TTC549 (cell line): ENCODE measurements at regions not wholly inside any gene's neighbourhood (a gene's known extent, or its start where the extent isn't known, plus 50 kb on each side); places are given as distances from the start of the nearest gene placed in this dataset.
A peak's percentile ranks its signal among the peaks of the same experiment; 100 is the strongest.

Source experiments
- FAIRE-seq: peaks from 2 replicates; lab custom pipeline; 2012; peaks lifted over from hg19 to GRCh38; lab: Jason Lieb, UNC

DNA sequence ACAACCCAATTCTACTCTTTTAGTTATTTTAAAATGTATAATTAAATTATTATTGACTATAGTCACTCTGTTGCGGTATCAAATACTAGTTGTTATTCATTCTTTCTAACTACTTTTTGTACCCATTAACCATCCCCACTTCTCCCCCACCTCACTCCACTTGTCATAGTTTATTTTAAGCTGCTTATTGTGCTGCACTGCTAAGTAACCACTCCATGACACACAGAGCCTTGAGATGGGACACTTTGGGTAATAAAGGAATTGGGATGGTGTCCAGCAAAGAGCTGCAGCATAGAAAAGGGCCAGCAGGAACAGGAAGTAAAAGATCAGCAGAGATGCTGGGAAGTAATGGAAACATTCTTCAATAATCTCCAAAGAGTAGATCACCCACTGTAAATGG lies 123.0 kb downstream of the RPS29 start:
- FAIRE-seq, result no peak

DNA sequence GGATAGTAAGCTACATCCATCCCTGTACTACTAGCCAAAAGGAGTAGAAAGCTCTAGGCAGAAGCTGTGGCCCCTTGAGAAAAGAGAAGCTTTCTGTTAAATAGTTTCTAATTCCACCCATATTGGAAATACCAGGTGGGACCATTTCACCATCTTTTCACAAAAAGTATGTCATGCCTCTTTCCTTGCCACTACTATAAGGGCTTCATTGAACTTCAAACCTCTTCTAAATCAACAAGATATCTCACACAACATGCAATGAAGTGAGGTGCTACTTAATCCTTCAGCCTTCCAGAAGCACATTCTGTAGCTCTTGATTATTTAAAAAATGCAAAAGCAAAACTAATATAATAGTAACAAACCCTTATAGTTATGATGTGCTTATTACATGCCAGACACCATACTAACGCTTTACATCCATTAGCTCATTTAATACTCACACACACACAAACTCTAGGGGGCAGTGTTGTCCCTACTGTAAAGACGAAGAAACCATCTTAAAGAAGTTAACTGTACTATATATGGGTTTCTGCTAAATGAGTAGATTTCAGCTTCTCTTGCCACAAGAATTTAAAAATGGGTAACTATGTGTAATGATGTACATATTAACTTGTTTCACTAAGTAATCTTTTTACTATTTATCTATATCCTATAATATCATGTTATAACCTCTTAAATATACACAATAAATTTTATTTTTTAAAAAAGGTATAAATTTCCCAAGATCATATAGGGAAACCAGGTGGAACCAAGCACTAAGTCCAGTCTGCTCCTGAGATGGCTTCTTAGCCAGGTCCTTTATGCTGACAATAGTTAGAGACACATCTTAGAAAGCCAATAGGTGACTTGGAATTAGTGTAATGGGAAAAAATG lies 124.4 kb downstream of the RPS29 start:
- FAIRE-seq, result peak; percentile 95

DNA sequence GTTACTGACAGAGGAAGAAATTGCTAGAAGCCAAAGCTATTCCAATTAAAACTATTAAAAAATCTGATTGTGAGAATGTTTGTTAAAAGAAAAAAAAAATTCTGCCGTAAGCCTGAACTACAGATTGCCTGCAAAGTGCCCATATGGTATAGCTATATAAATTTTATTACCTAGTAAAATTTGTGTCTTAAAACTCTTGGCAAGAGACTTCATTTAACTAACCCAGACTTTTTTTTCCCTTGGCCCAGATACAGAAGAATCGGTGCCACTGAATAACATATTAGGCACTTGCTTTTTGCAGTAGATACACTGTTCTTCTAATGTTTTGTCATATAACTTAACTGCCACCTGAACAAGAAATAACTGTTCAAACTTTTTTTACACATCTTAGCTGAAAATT lies 125.5 kb downstream of the RPS29 start:
- no peak for FAIRE-seq

DNA sequence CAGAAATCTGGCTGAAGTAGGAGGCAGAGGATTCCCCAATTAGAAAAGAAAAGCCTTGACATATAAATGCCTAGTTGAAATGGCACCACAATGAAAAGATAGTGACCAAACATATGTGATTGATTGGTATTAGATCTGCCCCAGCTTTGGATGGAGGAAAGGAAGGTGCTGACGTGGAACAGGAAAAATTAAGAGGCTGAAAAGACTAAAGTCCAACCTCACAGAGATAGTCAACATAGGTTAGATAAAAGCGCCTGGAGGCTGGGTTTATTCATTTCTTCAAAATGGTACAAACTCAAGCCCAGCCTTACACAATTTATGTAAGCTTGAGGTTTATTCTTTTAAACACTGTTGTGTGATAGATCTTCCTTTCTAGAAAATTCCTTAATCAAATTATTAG lies 129.6 kb downstream of the RPS29 start:
- no peak for FAIRE-seq

DNA sequence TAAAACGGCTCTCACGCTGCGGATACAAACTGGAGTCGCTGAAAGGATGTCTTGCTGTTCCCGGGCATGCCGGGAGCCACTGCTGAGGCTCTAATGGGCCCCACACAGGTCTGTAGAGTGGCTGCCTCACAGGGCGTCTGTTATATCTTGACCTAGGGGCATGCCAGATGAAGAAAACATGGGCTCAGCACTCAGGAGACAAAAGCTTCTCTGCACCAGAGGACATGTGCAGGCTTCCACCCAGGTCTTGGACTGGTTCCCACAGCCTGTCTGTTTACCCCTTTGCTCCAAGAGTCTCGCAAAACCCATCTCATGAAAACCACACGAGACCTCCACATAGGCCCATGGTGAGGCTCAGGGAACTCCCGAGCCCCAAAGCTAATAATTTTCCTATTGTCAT lies 134.2 kb downstream of the RPS29 start:
- no peak for FAIRE-seq

DNA sequence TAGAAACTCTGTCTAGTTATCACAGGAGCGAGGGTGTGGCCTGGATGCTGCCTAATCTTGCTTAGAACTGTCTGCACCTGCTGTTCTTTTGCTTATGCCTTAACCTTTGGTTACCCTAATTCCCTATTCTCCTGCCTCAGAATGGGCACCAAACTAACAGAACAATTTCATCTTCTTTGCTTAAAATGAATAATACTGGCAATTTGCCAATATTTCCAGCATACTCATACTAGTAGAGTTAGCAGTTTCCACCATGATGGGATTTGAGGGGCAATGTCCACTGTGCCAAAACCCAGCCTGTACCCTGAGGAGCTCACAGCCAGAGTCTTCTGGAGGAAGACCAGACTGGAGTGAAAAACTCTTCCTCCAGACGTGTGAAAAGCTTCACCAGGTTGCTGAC lies 136.4 kb downstream of the RPS29 start:
- no peak for FAIRE-seq

DNA sequence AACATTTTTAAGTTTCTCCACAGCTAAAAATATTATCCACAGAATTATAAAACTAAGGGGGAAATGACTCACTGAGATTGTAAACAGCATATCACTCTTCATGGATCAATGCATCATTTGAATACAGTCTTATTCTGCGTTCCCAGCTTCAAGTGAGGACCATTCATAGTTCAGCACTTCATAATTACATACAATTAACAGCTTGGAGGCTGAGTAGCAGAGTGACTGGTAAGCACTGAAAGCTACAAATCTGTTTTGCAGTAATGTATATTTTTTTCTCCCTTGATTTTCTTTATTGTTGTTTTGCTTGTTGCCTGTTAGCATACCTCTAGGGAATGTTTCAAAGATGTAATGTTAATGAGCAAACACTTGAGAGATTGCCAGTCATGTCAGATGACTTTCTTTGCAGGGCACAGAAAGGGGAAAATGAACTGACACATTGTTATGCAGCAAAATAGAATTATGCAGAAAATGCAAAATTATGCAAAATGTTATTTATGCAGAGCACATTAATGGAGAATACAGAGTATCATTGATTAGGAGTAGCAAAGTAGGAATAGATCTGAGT lies 138.6 kb downstream of the RPS29 start:
- no peak for FAIRE-seq

DNA sequence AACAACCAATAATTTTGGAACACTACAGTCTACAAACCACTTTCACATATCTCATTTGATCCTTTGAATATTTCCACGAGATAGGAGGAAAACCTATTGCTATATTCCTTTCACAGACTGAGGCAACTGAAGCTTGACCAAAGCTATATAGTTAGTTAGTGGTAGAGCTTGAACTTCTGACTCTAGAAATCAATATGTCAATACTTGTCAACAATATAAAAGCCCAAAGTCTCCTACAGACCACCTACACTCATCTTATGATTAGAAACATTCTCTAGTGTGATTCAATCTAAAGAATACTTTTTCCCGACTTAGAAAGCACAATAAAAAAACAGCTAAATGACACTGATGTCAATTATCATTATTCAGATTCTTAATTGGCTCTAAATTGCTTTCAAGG lies 139.4 kb downstream of the RPS29 start:
- no peak for FAIRE-seq

DNA sequence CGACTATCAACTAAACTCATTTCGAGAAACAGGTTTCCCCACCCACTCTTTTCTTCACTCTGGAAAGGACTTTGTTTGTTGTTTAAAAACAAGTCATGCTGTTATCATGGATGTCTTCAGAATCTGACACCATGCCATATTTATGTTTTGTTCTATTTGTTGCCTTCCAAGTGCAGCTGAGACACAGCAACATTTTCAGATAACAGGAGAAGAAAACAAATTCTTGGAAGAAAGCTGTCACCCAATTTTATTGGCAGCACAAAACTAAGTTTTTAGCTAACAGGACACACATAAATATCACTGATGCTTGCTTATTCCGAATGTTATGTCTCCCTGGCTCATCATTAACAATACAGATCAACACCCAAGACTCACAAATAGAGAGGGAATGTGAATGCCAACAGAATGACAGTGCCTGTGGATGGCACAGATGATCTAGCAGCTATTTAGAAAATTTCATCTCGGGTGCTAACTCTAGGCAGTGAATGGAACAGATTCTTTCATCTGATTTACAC lies 147.9 kb downstream of the RPS29 start:
- FAIRE-seq, result no peak

DNA sequence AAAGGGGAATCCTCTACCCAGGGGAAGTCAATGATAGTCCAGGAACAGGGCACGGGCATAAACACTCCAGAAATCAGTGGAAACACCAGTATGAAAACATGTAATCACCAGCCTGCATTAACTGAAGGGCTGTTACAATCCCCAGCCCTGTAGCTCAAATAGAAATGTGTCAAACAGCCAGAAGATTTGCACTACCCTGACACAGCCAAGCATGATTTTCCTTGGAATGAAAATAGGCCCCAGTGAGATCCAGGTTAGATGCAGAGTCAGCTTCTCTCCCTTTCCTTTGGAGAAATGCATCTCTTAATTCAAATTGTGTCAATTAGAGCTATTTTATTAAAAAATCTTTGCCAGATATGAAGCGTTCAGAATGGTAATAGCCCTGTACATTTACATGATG lies 158.1 kb downstream of the RPS29 start:
- no peak for FAIRE-seq

DNA sequence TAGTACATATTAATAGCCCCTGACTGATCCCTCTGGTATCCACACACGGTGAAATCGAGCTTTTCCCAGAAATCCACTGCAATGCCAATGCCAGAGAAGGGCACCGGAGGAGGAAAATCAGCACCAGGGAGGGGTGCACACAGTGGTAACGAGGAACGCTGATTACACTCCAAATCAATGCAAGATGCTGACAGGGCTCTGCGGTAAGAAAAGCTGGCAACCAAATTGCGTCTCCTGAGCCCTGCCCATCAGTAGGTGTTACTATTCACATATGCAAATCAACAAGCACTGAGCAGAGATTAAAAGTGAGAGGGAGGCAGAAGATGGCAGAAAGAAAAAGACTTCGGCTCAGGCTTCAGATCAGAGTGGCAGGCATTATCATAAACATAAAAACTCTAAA lies 159.1 kb downstream of the RPS29 start:
- no peak for FAIRE-seq

DNA sequence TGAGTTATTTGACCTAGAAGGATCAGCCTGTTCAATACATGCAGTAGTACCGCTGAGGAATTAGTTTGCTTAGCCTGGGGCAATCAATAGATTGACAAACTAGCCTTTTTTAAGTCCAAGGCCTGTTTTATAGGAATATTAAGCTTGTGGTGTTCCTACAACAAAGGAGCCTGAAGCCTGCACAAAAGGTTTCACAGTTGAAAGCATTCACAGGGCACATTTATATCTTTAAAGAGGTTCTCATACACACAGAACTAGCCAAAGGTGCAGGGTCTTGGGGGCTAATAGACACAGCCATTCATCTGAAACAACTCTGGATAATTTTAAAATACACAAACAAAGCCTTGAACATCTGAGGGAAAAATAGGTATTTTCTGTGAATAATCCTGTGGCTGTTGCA lies 160.3 kb downstream of the RPS29 start:
- no peak for FAIRE-seq

DNA sequence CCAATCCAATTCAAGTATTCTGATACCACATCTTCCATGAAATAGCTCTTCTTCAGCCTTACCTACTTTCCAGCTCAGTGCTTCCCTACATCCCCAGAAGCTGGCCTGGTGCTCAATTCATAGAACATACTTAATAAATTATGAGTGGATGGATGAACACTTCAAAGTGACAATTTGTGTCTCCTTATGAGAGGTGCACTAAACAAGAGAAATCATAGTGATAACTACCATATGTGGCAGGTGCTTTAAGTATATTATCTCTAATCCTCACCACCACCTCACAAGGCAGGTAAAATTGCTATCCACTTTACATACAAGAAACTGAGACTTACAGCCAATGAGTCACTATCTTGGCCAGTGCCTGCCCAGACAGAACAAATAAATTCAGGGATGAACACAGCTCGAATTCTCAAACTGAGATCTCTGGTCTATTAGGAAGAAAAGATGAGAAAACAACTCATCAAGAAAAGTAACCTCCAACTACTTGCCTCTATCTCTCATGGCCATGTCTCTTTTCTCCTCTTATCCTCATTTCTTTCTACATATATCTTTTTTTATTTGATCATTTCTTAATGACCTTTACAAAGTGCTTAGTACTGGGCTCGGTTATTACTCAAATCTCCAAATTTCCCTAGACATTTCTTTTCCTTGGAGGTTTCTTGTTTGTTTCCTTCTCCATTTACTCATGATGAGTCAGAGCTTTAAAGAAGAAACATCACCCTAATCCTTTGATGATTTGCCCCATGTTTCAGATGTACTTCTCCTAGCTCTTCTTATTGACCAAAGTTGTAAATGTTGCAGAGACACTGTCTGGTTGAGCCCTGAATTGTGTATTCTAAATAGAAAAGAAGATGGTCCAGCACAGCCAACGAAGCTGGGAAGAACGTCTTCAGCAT lies 161.5 kb downstream of the RPS29 start:
- FAIRE-seq, result no peak

DNA sequence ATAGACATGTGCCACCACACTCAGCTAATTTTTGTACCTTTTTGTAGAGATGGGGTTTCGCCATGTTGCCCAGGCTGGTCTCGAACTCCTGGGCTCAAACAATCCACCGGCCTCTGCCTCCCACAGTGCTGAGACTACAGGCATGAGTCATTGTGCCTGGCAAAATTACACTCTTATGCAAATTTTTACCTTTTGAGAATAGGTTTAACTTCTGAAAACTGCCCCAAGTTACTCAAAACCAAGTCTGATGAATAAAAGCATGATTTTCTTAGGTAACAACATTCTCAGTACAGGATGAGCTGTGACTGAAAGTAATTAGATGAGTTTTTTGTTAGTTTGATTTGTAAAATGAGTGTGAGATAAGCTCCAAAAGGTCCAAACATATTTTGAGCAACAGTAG lies 166.0 kb downstream of the RPS29 start:
- no peak for FAIRE-seq

DNA sequence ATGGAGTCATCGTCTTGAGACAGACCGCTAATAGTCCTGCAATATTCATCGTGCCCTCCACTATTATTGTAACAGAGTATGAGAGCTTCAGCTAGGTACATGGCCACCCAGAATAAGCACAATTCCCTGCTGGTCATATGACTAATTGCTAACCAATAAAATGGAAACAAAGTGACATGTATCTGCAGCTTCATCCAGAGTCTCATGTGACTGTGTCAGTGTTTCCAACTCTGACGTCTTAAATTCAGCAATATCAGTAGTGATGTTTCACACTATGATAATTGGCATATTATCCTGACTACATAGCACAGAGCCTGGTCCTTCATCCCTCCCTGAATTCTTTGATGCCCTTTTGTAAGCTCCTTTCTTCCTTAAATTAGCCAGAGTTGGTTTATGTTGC lies 167.4 kb downstream of the RPS29 start:
- no peak for FAIRE-seq

DNA sequence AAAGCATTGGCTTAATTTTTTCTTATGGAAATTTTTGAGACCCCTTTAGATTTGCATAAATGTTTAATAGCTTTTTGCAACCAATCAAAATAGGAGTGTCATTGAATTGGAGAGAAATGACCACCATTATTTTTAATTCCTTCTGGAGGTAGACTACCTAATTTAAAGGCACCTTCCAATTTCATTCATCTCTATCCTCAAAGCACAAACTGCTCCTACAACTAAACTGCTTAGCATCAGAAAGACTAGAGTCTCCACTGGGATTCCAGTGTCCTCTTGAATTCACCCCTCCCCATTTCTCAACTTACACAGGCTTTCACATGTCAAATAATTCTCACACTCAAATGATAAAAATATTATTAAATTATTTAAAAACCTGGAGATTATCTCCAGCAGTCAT lies 168.4 kb downstream of the RPS29 start:
- no peak for FAIRE-seq

DNA sequence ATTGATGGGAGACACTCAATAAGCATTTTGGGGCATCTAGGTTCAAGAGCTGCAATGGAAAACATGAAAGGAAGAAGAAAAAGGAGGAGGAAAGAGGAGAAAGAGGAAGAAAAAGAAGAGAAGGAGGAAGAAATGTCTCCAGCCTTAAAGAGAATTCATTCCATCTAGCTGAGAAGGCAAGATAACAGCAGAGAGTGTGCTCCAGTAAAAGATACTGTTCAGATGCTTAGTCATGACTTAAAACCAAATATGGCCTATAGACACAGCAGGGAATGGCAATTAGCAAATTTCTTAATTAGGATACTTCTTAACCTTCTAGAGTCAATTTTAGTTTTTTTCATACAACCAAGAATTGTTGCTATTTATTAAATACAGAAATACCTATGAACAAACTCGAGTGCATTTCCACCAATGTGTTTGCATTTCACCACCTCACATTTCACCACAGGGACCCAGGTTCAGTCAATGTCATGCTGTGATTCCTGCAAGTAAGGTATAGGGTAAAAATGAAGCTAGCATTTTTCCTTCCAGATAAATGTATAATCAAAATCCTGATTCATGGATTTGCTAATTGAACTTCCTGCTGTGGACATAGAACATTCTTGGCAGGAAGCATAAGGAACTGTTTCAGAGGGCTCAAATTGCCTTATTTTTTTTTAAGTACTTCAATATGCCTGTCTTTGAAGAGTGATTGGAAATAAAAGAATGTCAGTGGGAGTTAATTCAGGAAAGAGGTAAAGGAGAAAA lies 177.8 kb downstream of the RPS29 start:
- no peak for FAIRE-seq

DNA sequence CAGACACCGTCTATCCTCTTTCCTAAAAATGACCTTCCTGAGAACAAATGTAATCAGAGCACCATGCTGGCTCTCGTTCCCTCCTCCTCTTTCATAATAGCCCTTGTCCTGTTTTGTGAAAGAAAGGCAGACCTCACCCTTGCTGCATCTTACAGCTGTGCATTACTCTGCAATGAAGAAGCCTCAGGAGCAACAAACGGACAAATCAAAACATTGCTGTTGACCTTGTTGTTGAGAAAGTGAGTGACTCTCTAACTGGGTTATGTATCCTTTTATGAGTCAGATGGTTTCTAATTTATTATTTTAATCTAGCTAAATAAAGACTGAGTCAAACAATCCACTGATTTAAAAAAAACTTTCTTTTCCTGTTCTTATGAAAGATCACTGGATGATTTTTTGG lies 180.9 kb downstream of the RPS29 start:
- no peak for FAIRE-seq

DNA sequence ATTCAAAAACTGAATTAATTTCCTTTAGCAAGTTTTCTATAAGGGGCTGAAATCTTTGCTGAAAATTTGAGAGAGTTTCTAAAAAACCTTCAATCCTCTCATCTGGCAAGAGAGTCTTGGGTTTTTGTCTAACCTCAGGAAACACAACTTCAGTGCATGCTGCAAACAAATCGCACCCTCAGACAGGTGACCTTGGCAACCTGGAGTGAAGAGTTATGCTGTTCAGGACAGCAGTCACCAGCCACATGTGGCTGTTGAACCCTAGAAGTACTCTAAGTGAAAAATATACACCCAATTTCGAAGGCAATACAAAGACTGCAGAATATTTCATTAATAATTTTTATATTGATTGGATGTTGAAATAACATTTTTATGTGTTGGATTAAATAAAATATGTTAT lies 184.8 kb downstream of the RPS29 start:
- FAIRE-seq, result no peak

DNA sequence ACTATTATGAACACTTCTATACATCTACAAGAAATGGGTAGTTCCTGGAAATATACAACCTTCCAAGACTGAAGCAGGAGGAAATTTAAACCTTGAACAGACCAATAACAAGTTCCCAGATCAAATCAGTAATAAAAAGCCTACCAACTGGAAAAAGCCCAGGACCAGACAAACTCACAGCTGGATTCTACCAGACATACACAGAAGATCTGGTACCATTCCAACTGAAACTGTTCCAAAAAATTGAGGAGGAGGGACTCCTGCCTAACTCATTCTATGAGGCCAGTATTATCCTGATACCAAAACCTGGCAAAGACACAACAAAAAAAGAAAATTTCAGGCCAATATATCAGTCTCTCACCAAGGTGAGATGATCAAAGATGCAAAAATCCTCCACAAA lies 189.4 kb downstream of the RPS29 start:
- no peak for FAIRE-seq

DNA sequence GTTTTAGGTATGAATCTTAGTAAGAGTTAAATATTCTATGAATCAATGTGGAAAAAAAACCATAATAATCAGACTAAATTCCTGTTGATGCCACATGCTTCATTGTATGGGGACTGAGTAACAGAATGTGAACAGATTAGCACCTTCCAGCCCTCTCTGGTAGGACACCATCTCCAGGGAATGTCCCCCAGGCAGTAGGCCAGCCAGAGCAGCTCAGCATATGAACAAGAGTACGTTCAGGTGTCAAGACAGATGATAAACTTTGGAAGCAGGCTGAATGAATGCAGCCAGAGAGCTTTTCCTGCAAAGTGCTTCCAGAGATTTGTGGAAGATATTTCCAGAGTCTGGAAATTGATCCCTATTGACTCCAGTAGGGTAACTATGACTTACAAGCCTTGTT lies 204.4 kb downstream of the RPS29 start:
- FAIRE-seq, result no peak

DNA sequence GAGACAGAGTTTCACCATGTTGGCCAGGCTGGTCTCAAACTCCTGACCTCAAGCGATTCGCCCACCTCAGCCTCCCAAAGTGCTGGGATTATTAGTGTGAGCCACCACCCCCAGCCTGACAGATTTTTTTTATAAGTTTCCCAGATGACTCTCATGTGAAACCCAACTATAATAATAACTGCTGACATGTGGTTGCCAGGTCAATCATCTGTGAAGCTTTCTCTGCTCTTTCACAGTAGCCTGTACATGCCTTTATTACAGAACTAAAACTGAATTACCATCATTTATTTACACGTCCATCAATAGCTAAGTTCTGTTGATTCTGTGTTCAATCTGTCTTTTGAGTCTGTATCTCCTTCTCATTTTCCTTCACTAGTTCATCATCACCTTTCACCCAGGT lies 218.5 kb downstream of the RPS29 start:
- no peak for FAIRE-seq
